CD14-positive monocyte (primary cell): ENCODE measurements at regions not wholly inside any gene's neighbourhood (a gene's known extent, or its start where the extent isn't known, plus 50 kb on each side); places are given as distances from the start of the nearest gene placed in this dataset.
"Not testable (repeated sequence)": the region's sequence is repeated elsewhere in the genome, so short reads cannot be mapped to it uniquely, and the experiment has no call there.

ENCODE experiments used
- DNase-seq, 3 donors: peaks; one replicate each; pipeline ENCODE4 v3.0.0-alpha.2; 2011 to 2022
- H2AFZ ChIP-seq: 2 replicates; pipeline ENCODE4 v1.6.0; 2012; ENCODE audit warnings: mild to moderate bottlenecking, low read depth, low read length, inconsistent platforms; ENCODE audit not compliant: insufficient read depth, poor library complexity, severe bottlenecking
- H3K27ac ChIP-seq, 2 donors: 1 replicate in 1 of 2; 2 replicates in 1 of 2; pipeline ENCODE4 v1.5.1; 2012 to 2013; ENCODE audit warnings: low read length in 2 of 2, control low read depth in 1 of 2, inconsistent platforms in 1 of 2, low read depth in 1 of 2, mild to moderate bottlenecking in 1 of 2
- H3K27me3 ChIP-seq, 2 donors: one replicate each; pipeline versions ENCODE4 v1.6.0 to v1.6.1; 2011 to 2013; ENCODE audit warnings: low read length in 2 of 2; ENCODE audit not compliant: control insufficient read depth in 2 of 2, insufficient read depth in 2 of 2
- H3K36me3 ChIP-seq, 2 donors: replicated peaks in 1 of 2; 1 replicate in 1 of 2; 2 replicates in 1 of 2; pipeline versions ENCODE4 v1.5.1 to v1.6.1; 2012 to 2013; ENCODE audit warnings: low read length in 2 of 2, control low read depth in 1 of 2, inconsistent platforms in 1 of 2, mild to moderate bottlenecking in 1 of 2; ENCODE audit not compliant: insufficient read depth in 2 of 2, control insufficient read depth in 1 of 2
- H3K4me1 ChIP-seq, 2 donors: 1 replicate in 1 of 2; 2 replicates in 1 of 2; pipeline versions ENCODE4 v1.5.1 to v1.6.1; 2012 to 2013; ENCODE audit warnings: low read length in 2 of 2, control low read depth in 1 of 2, inconsistent platforms in 1 of 2, mild to moderate bottlenecking in 1 of 2, moderate library complexity in 1 of 2; ENCODE audit not compliant: insufficient read depth in 2 of 2, control insufficient read depth in 1 of 2
- H3K4me2 ChIP-seq: replicated peaks from 2 replicates; pipeline ENCODE3; 2012; ENCODE audit warnings: low read length, moderate library complexity, mild to moderate bottlenecking; ENCODE audit not compliant: poor library complexity, severe bottlenecking; ENCODE audit errors: extremely low read depth
- H3K4me3 ChIP-seq, 3 experiments: fragments of 200-600 bp in 1 of 3; sonication (generic) in 1 of 3; replicated peaks in 1 of 3; 1 replicate in 2 of 3; 2 replicates in 1 of 3; pipeline ENCODE4 v1.5.1; 2011 to 2013; ENCODE audit warnings: low read length in 3 of 3, mild to moderate bottlenecking in 3 of 3, control low read depth in 2 of 3, low read depth in 2 of 3, inconsistent platforms in 1 of 3, moderate library complexity in 1 of 3
- H3K79me2 ChIP-seq: 2 replicates; pipeline ENCODE4 v1.6.0; 2012; ENCODE audit warnings: mild to moderate bottlenecking, control low read depth, inconsistent platforms, low read length, moderate library complexity; ENCODE audit not compliant: insufficient read depth
- H3K9ac ChIP-seq: 2 replicates; pipeline ENCODE4 v1.6.0; 2017; ENCODE audit warnings: low read length, mild to moderate bottlenecking; ENCODE audit not compliant: insufficient read depth, poor library complexity, severe bottlenecking
- H3K9me3 ChIP-seq, 2 donors: replicated peaks in 1 of 2; 1 replicate in 1 of 2; 2 replicates in 1 of 2; pipeline versions ENCODE4 v1.5.1 to v1.6.1; 2012 to 2013; ENCODE audit warnings: low read length in 2 of 2, control low read depth in 1 of 2; ENCODE audit not compliant: control insufficient read depth in 1 of 2, insufficient read depth in 1 of 2
- H4K20me1 ChIP-seq: 2 replicates; pipeline ENCODE4 v1.6.0; 2012; ENCODE audit warnings: mild to moderate bottlenecking, low read length, control low read depth, moderate library complexity; ENCODE audit not compliant: insufficient read depth
- H3K27ac Mint-ChIP-seq, 7 donors: one replicate each; pipeline ENCODE4 v1.8.0; 2020; ENCODE audit warnings: mild to moderate bottlenecking in 7 of 7, mixed read lengths in 7 of 7, moderate library complexity in 6 of 7, inconsistent platforms in 2 of 7
- H3K27me3 Mint-ChIP-seq, 3 donors: one replicate each; pipeline ENCODE4 v1.8.0; 2021 to 2022; ENCODE audit warnings: low read depth in 3 of 3, mild to moderate bottlenecking in 3 of 3, mixed read lengths in 3 of 3, moderate library complexity in 3 of 3, inconsistent platforms in 1 of 3
- H3K36me3 Mint-ChIP-seq, 2 donors: one replicate each; pipeline ENCODE4 v1.8.0; 2020; ENCODE audit warnings: mixed read lengths in 2 of 2, inconsistent platforms in 1 of 2, mild to moderate bottlenecking in 1 of 2
- H3K4me1 Mint-ChIP-seq: one replicate; pipeline ENCODE4 v1.8.0; 2020; ENCODE audit warnings: mild to moderate bottlenecking, mixed read lengths
- H3K4me3 Mint-ChIP-seq, 2 donors: one replicate each; pipeline ENCODE4 v1.8.0; 2020; ENCODE audit warnings: mild to moderate bottlenecking in 2 of 2, mixed read lengths in 2 of 2, moderate library complexity in 1 of 2
- H3K9me3 Mint-ChIP-seq, 7 donors: one replicate each; pipeline ENCODE4 v1.8.0; 2020 to 2022; ENCODE audit warnings: mixed read lengths in 7 of 7, mild to moderate bottlenecking in 6 of 7, moderate library complexity in 6 of 7, inconsistent platforms in 2 of 7
- CTCF ChIP-seq: fragments of 200-600 bp; IDR thresholded peaks from one replicate; pipeline ENCODE4 v1.8.0; 2022; ENCODE audit warnings: antibody characterized with exemption, mild to moderate bottlenecking
- WGBS: methylation state at CpG from one replicate; pipeline ENCODE4 v1.1.5; 2013; ENCODE audit warnings: missing lambda C conversion rate; ENCODE audit not compliant: insufficient coverage; 5-methylcytosine and 5-hydroxymethylcytosine counted together
- intact Hi-C, 2 donors: fragments of 100-400 bp; cut with micrococcal nuclease; formaldehyde crosslinking; loops; one replicate each; pipeline versions ENCODE4 v1.15.0 to v1.15.1; 2023

DNA sequence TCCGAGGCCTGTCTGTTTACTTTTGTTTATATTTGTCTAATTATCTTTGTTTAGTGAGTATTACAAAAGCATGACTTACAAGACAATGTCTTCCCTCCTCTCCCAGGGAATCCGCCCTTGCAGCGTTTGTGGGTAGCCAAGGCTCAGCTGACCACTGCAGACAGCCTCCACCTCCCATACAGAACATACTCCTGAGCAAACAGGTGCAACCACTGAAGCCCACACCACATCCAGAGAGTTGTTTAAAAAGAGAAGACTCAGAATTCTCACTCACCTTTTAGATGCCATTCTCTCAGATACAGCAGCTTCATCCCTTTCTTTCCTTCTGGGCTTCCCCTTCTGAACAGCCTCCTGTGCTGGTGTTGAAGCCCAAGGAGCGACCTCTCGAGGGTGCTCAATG, 103.5 kb upstream of the TMPRSS2 start:
- no peaks in the 10 kb centered on the region for H3K4me1 Mint-ChIP-seq
- intact Hi-C loops, result loop anchor here in 1 of 2 donors (2.0 to 10.0 kb wide), 2 partner anchors 205 to 503 kb away; no protein-coding TSS in a partner anchor

GRCh38 chr21:41610840-41611115, 102.8 kb upstream of the TMPRSS2 start:
- intact Hi-C loops, result loop anchor here in 1 of 2 donors (2.0 to 10.0 kb wide), 2 partner anchors 206 to 504 kb away; no protein-coding TSS in a partner anchor
- H3K27ac ChIP-seq, H3K36me3 Mint-ChIP-seq, H3K36me3 ChIP-seq, H3K4me1 Mint-ChIP-seq, H3K4me3 ChIP-seq, H2AFZ ChIP-seq, H4K20me1 ChIP-seq, H3K27me3 ChIP-seq, H3K4me1 ChIP-seq, H3K4me3 Mint-ChIP-seq, H3K79me2 ChIP-seq, DNase-seq, H3K9me3 Mint-ChIP-seq, H3K4me2 ChIP-seq, H3K9ac ChIP-seq, H3K9me3 ChIP-seq: not testable (repeated sequence)
- Mint-ChIP-seq H3K27me3 (peaks cover 9 to 12% (median 12%) of the 10 kb centered on the region in 3 donors), H3K27ac (peak overlapping the region in 1 of 7 donors; percentile 60)
- 99% methylated on average over 11 of the region's 12 CpGs for WGBS

More for the DNA sequence above, 103.5 kb upstream of the TMPRSS2 start:
- Histone ChIP-seq H3K9ac (no peak overlapping the region), H3K4me2 (no peak overlapping the region), H3K4me1 (no peaks in the 10 kb centered on the region), H3K4me3 (no peak overlapping the region), H3K27me3 (peaks cover 0 to 4% of the 10 kb centered on the region in 2 donors), H3K27ac (no peak overlapping the region), H2AFZ (no peak overlapping the region), H3K36me3 (no peaks in the 10 kb centered on the region), H3K79me2 (no peaks in the 10 kb centered on the region), H4K20me1 (no peaks in the 10 kb centered on the region), H3K9me3 (no peaks in the 10 kb centered on the region)
- no peak overlapping the region for H3K27ac Mint-ChIP-seq
- no peak for DNase-seq
- peaks cover 9 to 14% (median 10%) of the 10 kb centered on the region in 3 donors for H3K27me3 Mint-ChIP-seq
- H3K36me3 Mint-ChIP-seq, result no peaks in the 10 kb centered on the region
- TF ChIP-seq CTCF, result no peak
- peaks cover 0 to 2% (median 0%) of the 10 kb centered on the region in 7 donors for H3K9me3 Mint-ChIP-seq
- H3K4me3 Mint-ChIP-seq, result no peak overlapping the region
- no CpG with 5 or more reads among the region's 5 CpGs for WGBS
